ENCODE measurements at regions not wholly inside any gene's neighbourhood (a gene's known extent, or its start where the extent isn't known, plus 50 kb on each side); places are given as distances from the start of the nearest gene placed in this dataset.
"Not testable (repeated sequence)": the region's sequence is repeated elsewhere in the genome, so short reads cannot be mapped to it uniquely, and the experiment has no call there.

- DNase-seq (ENCODE audit: extremely low read depth, low read depth, low spot score) = no peak
These were observed 711.7 kb downstream of the EDEM1 start for GRCh38 chr3:5899014-5899761.

- DNase-seq (ENCODE audit: extremely low read depth, low read depth, low spot score) = no peak
These were observed 730.4 kb downstream of the EDEM1 start for GRCh38 chr3:5917932-5918331.

- no peak for DNase-seq (ENCODE audit: extremely low read depth, low read depth, low spot score)
These were observed 731.1 kb downstream of the EDEM1 start for GRCh38 chr3:5918626-5919025.

- DNase-seq (ENCODE audit: extremely low read depth, low read depth, low spot score) = no peak
These were observed 741.5 kb downstream of the EDEM1 start for GRCh38 chr3:5929027-5929426.

- not testable (repeated sequence) for DNase-seq (ENCODE audit: extremely low read depth, low read depth, low spot score)
These were observed 756.6 kb downstream of the EDEM1 start for GRCh38 chr3:5944061-5944460.

- no peak for DNase-seq (ENCODE audit: extremely low read depth, low read depth, low spot score)
These were observed 760.6 kb downstream of the EDEM1 start for GRCh38 chr3:5948084-5948483.

- no peak for DNase-seq (ENCODE audit: extremely low read depth, low read depth, low spot score)
These were observed 763.5 kb downstream of the EDEM1 start for GRCh38 chr3:5951026-5951425.

GRCh38 chr3:5972586-5972985 is 785.1 kb downstream of the EDEM1 start:
- no peak for DNase-seq (ENCODE audit: extremely low read depth, low read depth, low spot score)

GRCh38 chr3:5974630-5975322 is 787.3 kb downstream of the EDEM1 start:
- no peak for DNase-seq (ENCODE audit: extremely low read depth, low read depth, low spot score)

GRCh38 chr3:5977331-5977730 is 789.8 kb downstream of the EDEM1 start:
- DNase-seq (ENCODE audit: extremely low read depth, low read depth, low spot score) = no peak

- no peak for DNase-seq (ENCODE audit: extremely low read depth, low read depth, low spot score)
These were observed 793.0 kb downstream of the EDEM1 start for GRCh38 chr3:5980475-5980874.

- DNase-seq (ENCODE audit: extremely low read depth, low read depth, low spot score) = no peak
These were observed 807.1 kb downstream of the EDEM1 start for GRCh38 chr3:5994651-5995050.

GRCh38 chr3:6018456-6018855 is 830.9 kb downstream of the EDEM1 start:
- DNase-seq (ENCODE audit: extremely low read depth, low read depth, low spot score) = no peak

- DNase-seq (ENCODE audit: extremely low read depth, low read depth, low spot score) = no peak
These were observed 835.1 kb downstream of the EDEM1 start for GRCh38 chr3:6022621-6023020.

- DNase-seq (ENCODE audit: extremely low read depth, low read depth, low spot score) = no peak
These were observed 835.9 kb upstream of the GRM7 start for GRCh38 chr3:6025032-6025431.

GRCh38 chr3:6030648-6031047 is 830.3 kb upstream of the GRM7 start:
- not testable (repeated sequence) for DNase-seq (ENCODE audit: extremely low read depth, low read depth, low spot score)

- DNase-seq (ENCODE audit: extremely low read depth, low read depth, low spot score) = no peak
These were observed 825.3 kb upstream of the GRM7 start for GRCh38 chr3:6035626-6036025.

- DNase-seq (ENCODE audit: extremely low read depth, low read depth, low spot score) = no peak
These were observed 820.9 kb upstream of the GRM7 start for GRCh38 chr3:6039971-6040370.

GRCh38 chr3:6041894-6042293 is 819.0 kb upstream of the GRM7 start:
- no peak for DNase-seq (ENCODE audit: extremely low read depth, low read depth, low spot score)

GRCh38 chr3:6047016-6047415 is 813.9 kb upstream of the GRM7 start:
- DNase-seq (ENCODE audit: extremely low read depth, low read depth, low spot score) = no peak

GRCh38 chr3:6060251-6060650 is 800.7 kb upstream of the GRM7 start:
- DNase-seq (ENCODE audit: extremely low read depth, low read depth, low spot score) = no peak
